HL-60 (cell line): ENCODE measurements at regions not wholly inside any gene's neighbourhood (a gene's known extent, or its start where the extent isn't known, plus 50 kb on each side); places are given as distances from the start of the nearest gene placed in this dataset.

ENCODE experiments used
- DNase-seq, 2 experiments: peaks; one replicate each; pipeline ENCODE4 v3.0.0-alpha.2; 2010 to 2020; ENCODE audit warnings: low read depth in 1 of 2, low spot score in 1 of 2
- H3K27ac ChIP-seq: fragments of 250-450 bp; sonication (Bioruptor Pico); replicated peaks from 2 replicates; pipeline ENCODE4 v1.5.1; 2020; ENCODE audit warnings: mild to moderate bottlenecking, moderate library complexity
- H3K27me3 ChIP-seq: fragments of 250-450 bp; sonication (Bioruptor Pico); 2 replicates; pipeline ENCODE4 v1.5.1; 2021; ENCODE audit warnings: mild to moderate bottlenecking, moderate library complexity; ENCODE audit not compliant: insufficient read depth, poor library complexity, severe bottlenecking
- H3K4me3 ChIP-seq: replicated peaks from 2 replicates; pipeline ENCODE4 v1.5.1; 2011; ENCODE audit warnings: mild to moderate bottlenecking, control low read depth, low read length; ENCODE audit not compliant: insufficient read depth
- CTCF ChIP-seq: IDR thresholded peaks from one replicate; pipeline ENCODE4 v1.5.1; 2011; ENCODE audit warnings: low read length, control low read depth, inconsistent platforms; ENCODE audit not compliant: insufficient read depth
- GABPA ChIP-seq: IDR thresholded peaks from 2 replicates; pipeline ENCODE4 v1.6.1; 2012; ENCODE audit warnings: low read depth
- POLR2AphosphoS5 ChIP-seq: IDR thresholded peaks from 2 replicates; pipeline ENCODE4 v1.6.1; 2012; ENCODE audit warnings: low read depth
- SPI1 ChIP-seq: IDR thresholded peaks from 2 replicates; pipeline ENCODE4 v1.6.1; 2012; ENCODE audit warnings: low read depth, mild to moderate bottlenecking, borderline replicate concordance
- TF ChIP-seq, protein P1 (sequence below): IDR thresholded peaks from 2 replicates; pipeline ENCODE4 v1.6.1; 2012; ENCODE audit warnings: low read depth; ENCODE audit not compliant: insufficient replicate concordance

DNA sequence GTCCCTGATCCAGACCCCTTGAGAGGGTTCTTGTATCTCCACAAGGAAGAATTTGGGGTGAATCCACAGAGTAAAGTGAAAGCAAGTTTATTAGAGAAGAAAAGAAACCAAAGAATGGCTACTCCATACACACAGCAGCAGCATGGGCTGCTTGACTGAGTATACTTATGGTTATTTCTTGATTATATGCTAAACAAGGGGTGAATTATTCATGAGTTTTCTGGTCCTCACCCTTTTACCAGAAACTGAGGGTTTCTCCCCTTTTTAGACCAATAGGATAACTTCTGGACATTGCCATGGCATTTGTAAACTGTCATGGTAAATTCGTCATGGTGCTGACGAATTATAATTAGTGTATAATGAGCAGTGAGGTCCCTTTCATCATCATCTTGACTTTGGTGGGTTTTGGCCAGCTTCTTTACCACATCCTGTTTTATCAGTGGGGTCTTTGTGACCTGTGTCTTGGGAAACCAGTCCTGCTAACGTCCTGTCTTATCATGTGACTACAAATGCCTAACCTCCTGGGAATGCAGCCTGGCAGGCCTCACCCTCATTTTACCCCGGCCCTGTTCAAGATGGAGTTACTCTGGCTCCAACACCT is 121.9 kb downstream of the SPTSSA start:
- Histone ChIP-seq H3K27ac (no peak overlapping the region), H3K27me3 (no peaks in the 10 kb centered on the region), H3K4me3 (no peak overlapping the region)
- TF ChIP-seq SPI1: no peak
- TF ChIP-seq GABPA: no peak
- TF ChIP-seq, protein P1, sequence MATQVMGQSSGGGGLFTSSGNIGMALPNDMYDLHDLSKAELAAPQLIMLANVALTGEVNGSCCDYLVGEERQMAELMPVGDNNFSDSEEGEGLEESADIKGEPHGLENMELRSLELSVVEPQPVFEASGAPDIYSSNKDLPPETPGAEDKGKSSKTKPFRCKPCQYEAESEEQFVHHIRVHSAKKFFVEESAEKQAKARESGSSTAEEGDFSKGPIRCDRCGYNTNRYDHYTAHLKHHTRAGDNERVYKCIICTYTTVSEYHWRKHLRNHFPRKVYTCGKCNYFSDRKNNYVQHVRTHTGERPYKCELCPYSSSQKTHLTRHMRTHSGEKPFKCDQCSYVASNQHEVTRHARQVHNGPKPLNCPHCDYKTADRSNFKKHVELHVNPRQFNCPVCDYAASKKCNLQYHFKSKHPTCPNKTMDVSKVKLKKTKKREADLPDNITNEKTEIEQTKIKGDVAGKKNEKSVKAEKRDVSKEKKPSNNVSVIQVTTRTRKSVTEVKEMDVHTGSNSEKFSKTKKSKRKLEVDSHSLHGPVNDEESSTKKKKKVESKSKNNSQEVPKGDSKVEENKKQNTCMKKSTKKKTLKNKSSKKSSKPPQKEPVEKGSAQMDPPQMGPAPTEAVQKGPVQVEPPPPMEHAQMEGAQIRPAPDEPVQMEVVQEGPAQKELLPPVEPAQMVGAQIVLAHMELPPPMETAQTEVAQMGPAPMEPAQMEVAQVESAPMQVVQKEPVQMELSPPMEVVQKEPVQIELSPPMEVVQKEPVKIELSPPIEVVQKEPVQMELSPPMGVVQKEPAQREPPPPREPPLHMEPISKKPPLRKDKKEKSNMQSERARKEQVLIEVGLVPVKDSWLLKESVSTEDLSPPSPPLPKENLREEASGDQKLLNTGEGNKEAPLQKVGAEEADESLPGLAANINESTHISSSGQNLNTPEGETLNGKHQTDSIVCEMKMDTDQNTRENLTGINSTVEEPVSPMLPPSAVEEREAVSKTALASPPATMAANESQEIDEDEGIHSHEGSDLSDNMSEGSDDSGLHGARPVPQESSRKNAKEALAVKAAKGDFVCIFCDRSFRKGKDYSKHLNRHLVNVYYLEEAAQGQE: no peak
- TF ChIP-seq POLR2AphosphoS5: no peak
- no peak for TF ChIP-seq CTCF
- no peak for DNase-seq

DNA sequence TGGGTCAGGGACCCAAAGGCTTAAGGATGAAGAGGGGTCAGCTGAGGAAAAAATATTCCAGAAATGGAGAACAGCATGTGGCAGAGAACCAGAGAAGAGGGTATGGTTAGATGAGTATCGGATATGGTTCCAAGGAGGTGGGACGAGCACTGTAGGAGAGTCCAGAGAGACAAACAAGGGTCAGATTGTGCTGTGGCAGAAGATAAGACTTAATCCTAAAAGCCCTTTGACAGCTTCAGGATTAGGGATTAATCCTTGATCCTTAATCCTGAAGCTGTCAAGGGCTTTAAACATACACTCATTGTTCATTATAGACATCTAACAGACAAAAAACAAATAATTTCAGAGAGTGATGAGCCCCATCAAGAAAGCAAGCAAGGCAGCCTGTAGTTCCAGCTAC is 124.0 kb downstream of the SPTSSA start:
- TF ChIP-seq POLR2AphosphoS5 (no peak), CTCF (no peak), SPI1 (no peak), GABPA (no peak)
- TF ChIP-seq, protein P1: no peak

GRCh38 chr14:34336501-34336900 is 125.5 kb downstream of the SPTSSA start:
- Histone ChIP-seq H3K27ac (no peak overlapping the region), H3K4me3 (no peak overlapping the region), H3K27me3 (no peaks in the 10 kb centered on the region)
- no peak for DNase-seq
- TF ChIP-seq SPI1 (no peak), GABPA (no peak), CTCF (no peak), POLR2AphosphoS5 (no peak)
- TF ChIP-seq, protein P1: no peak

More for the DNA sequence above, 124.0 kb downstream of the SPTSSA start:
- no peak for DNase-seq
- Histone ChIP-seq H3K4me3 (no peak overlapping the region), H3K27ac (no peak overlapping the region), H3K27me3 (no peaks in the 10 kb centered on the region)
